HL-60 (cell line): ENCODE measurements at regions not wholly inside any gene's neighbourhood (a gene's known extent, or its start where the extent isn't known, plus 50 kb on each side); places are given as distances from the start of the nearest gene placed in this dataset.

Experiments used
- CTCF ChIP-seq: IDR thresholded peaks from one replicate; pipeline ENCODE4 v1.5.1; 2011; ENCODE audit warnings: low read length, control low read depth, inconsistent platforms; ENCODE audit not compliant: insufficient read depth
- GABPA ChIP-seq: IDR thresholded peaks from 2 replicates; pipeline ENCODE4 v1.6.1; 2012; ENCODE audit warnings: low read depth
- POLR2AphosphoS5 ChIP-seq: IDR thresholded peaks from 2 replicates; pipeline ENCODE4 v1.6.1; 2012; ENCODE audit warnings: low read depth
- REST ChIP-seq: IDR thresholded peaks from 2 replicates; pipeline ENCODE4 v1.6.1; 2012; ENCODE audit warnings: low read depth; ENCODE audit not compliant: insufficient replicate concordance
- SPI1 ChIP-seq: IDR thresholded peaks from 2 replicates; pipeline ENCODE4 v1.6.1; 2012; ENCODE audit warnings: low read depth, mild to moderate bottlenecking, borderline replicate concordance

DNA sequence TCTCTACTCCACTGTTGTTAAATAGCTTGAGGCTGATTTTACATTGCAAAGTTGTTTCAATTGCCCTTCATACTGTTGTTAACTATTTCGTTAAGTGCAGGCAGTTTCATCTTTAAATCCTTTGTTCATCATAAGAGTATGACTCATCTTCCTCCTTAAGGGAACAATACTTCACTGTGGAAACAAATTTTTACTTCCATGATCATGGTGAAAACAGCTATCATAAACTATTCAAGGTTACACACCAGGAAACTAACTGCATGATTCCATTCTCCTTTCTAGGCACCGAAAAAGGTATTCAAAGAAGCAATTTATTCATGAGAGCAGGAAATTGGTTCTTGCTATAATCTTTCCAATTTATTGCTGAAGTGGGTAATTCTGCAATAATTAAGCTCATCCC is 593.2 kb downstream of the LRRIQ3 start:
- TF ChIP-seq GABPA (no peak), CTCF (no peak), SPI1 (no peak), POLR2AphosphoS5 (no peak), REST (no peak)
